GM19452 (cell line): ENCODE measurements at regions not wholly inside any gene's neighbourhood (a gene's known extent, or its start where the extent isn't known, plus 50 kb on each side); places are given as distances from the start of the nearest gene placed in this dataset.

Experiments used
- ATAC-seq: cut with Tn5 transposase; IDR thresholded peaks from one replicate; pipeline ENCODE4 v1.9.1; 2021; ENCODE audit not compliant: unreplicated experiment

GRCh38 chr2:111675419-111676194, 208.4 kb downstream of the ANAPC1 start:
- ATAC-seq = no peak

GRCh38 chr2:111676291-111676822, 207.6 kb downstream of the ANAPC1 start:
- ATAC-seq = no peak

- ATAC-seq = no peak
Observed at GRCh38 chr2:111678161-111678560, 205.8 kb downstream of the ANAPC1 start.

GRCh38 chr2:111678651-111679050, 205.3 kb downstream of the ANAPC1 start:
- ATAC-seq = no peak

- no peak for ATAC-seq
Observed at GRCh38 chr2:111679202-111679601, 204.8 kb downstream of the ANAPC1 start.

- no peak for ATAC-seq
Observed at GRCh38 chr2:111684611-111685010, 199.4 kb downstream of the ANAPC1 start.

GRCh38 chr2:111685342-111685741, 198.7 kb downstream of the ANAPC1 start:
- no peak for ATAC-seq

- ATAC-seq = no peak
Observed at GRCh38 chr2:111686994-111687393, 197.0 kb downstream of the ANAPC1 start.

GRCh38 chr2:111687911-111688310, 196.1 kb downstream of the ANAPC1 start:
- no peak for ATAC-seq

GRCh38 chr2:111688482-111688881, 195.5 kb downstream of the ANAPC1 start:
- ATAC-seq = no peak

- ATAC-seq = no peak
Observed at GRCh38 chr2:111689174-111689573, 194.8 kb downstream of the ANAPC1 start.

- ATAC-seq = no peak
Observed at GRCh38 chr2:111689941-111690340, 194.1 kb downstream of the ANAPC1 start.

GRCh38 chr2:111691164-111691875, 192.7 kb downstream of the ANAPC1 start:
- no peak for ATAC-seq

- ATAC-seq = no peak
Observed at GRCh38 chr2:111692311-111692710, 191.7 kb downstream of the ANAPC1 start.

- no peak for ATAC-seq
Observed at GRCh38 chr2:111694700-111695101, 189.3 kb downstream of the ANAPC1 start.

GRCh38 chr2:111695441-111696007, 188.5 kb downstream of the ANAPC1 start:
- no peak for ATAC-seq

GRCh38 chr2:111696226-111696625, 187.8 kb downstream of the ANAPC1 start:
- ATAC-seq = no peak

- ATAC-seq = no peak
Observed at GRCh38 chr2:111697560-111697959, 186.4 kb downstream of the ANAPC1 start.

GRCh38 chr2:111698089-111698488, 185.9 kb downstream of the ANAPC1 start:
- ATAC-seq = no peak

GRCh38 chr2:111698743-111699554, 185.0 kb downstream of the ANAPC1 start:
- ATAC-seq = peak; percentile 64

GRCh38 chr2:111701266-111701665, 182.7 kb downstream of the ANAPC1 start:
- ATAC-seq = no peak
